ENCODE measurements at regions not wholly inside any gene's neighbourhood (a gene's known extent, or its start where the extent isn't known, plus 50 kb on each side); places are given as distances from the start of the nearest gene placed in this dataset.
"Not testable (repeated sequence)": the region's sequence is repeated elsewhere in the genome, so short reads cannot be mapped to it uniquely, and the experiment has no call there.

DNA sequence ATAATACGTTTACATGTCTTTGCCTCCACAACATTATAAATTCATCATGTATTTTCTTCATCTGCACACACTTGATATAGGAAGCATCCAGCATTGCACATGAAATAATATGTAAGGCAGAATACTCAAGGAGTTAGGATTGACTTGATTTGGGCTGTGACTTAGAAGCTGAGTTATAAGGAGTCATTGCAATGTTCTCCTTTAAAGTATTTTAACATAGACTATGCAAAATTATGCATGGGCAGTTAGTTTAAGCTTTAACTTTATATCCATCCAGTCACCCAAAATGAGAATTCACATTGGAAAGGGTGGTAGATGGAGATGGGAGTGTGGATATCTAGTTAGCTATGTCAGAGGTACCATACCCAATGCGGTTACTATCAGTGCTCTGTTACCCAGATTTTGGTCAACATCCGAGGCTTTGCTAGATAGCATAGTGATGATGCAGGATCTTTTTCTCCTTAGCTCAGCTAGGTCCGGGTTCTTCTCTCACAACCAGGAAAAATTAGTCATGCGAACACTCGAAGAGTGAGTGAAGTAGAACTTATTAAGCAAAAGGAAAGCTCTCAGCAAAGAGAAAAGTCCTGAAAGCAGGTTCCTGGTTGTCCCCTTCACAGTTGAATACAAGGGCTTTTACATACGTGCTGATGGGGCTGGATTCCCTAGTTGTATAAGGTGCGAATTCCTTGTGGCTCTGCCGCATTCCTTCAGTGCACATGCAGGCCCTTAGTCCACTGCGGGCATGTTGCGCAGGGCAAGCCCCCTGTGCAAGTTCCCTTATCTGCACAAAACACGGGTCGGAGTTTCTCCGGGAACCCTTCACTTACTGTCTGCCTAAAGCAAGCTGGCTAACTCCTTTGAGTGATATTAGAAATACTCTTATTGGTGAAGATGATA is 73.1 kb upstream of the FAM20A start:
- Histone ChIP-seq H3K4me1 (ENCODE audit: control insufficient read depth in 2 of 2, insufficient read depth in 2 of 2, low read length in 1 of 2) (no peaks in the 10 kb centered on the region), H3K27me3 (ENCODE audit: control insufficient read depth in 1 of 2, insufficient read depth in 2 of 2, low read length in 2 of 2) (no peaks in the 10 kb centered on the region), H3K36me3 (ENCODE audit: control insufficient read depth in 2 of 2, insufficient read depth in 2 of 2, low read length in 1 of 2) (no peaks in the 10 kb centered on the region), H3K27ac (ENCODE audit: low read depth in 2 of 2, low read length in 1 of 2) (no peak overlapping the region), H3K4me3 (ENCODE audit: low read depth in 1 of 2, low read length in 2 of 2) (no peak overlapping the region), H3K9me3 (ENCODE audit: control insufficient read depth in 2 of 2, insufficient read depth in 1 of 2, low read depth in 1 of 2, low read length in 1 of 2) (no peaks in the 10 kb centered on the region)
- 87 to 89% methylated on average over 14 of the region's 14 CpGs for WGBS, 2 donors

DNA sequence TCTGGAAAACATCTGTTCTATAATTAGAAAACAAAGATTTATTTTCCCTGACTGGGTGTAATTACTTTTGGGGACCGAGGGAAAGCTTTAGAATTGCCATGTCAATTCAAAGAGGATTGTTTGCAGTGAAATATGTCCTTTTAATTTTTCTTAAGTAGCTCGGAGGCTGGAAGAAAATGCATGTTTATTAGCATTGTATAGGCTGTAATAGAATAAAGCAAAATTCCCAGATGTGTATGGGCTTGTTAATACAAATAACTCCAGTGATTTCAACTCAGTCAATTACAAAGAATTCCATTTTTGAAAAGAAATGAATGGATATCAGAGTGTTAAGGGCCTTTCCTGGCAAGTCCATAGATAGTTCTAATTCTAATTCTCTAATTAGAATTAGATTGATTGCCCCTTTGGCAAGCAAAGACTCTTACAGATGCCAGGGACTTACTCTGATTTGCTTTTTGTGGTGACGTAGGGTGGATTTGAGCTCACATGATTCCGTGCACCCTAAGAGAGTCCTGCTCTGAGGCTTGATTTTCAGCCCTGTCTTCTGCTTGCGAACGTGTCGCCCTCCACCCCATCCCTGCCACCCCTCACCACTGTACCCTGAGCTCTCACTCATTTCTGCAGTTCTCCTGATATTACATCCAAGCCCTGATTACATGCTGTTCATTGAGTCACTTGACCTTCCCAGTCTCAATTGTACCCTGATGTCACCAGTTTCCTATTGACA is 70.0 kb upstream of the FAM20A start:
- Histone ChIP-seq H3K36me3 (ENCODE audit: control insufficient read depth in 2 of 2, insufficient read depth in 2 of 2, low read length in 1 of 2) (no peaks in the 10 kb centered on the region), H3K4me1 (ENCODE audit: control insufficient read depth in 2 of 2, insufficient read depth in 2 of 2, low read length in 1 of 2) (no peaks in the 10 kb centered on the region), H3K4me3 (ENCODE audit: low read depth in 1 of 2, low read length in 2 of 2) (no peak overlapping the region), H3K27ac (ENCODE audit: low read depth in 2 of 2, low read length in 1 of 2) (no peak overlapping the region), H3K9me3 (ENCODE audit: control insufficient read depth in 2 of 2, insufficient read depth in 1 of 2, low read depth in 1 of 2, low read length in 1 of 2) (no peaks in the 10 kb centered on the region), H3K27me3 (ENCODE audit: control insufficient read depth in 1 of 2, insufficient read depth in 2 of 2, low read length in 2 of 2) (no peaks in the 10 kb centered on the region)
- 52 to 65% methylated on average over 7 of the region's 7 CpGs for WGBS, 2 donors

DNA sequence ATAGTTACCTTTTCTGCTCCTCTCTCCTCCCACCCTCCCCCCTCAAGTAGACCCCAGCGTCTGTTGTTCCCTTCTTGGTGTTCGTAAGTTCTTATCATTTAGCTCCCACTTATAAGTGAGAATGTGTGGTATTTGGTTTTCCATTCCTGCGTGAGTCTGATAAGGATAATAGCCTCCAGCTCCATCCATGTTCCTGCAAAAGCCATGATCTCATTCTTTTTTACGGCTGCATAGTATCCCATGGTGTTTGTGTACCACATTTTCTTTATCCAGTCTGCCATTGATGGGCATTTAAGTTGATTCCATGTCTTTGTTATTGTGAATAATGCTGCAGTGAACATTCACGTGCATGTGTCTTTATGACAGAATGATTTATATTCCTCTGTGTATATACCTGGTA is 65.3 kb upstream of the FAM20A start:
- not testable (repeated sequence) for H3K4me3 ChIP-seq (ENCODE audit: low read depth in 1 of 2, low read length in 2 of 2); H3K9me3 ChIP-seq (ENCODE audit: control insufficient read depth in 2 of 2, insufficient read depth in 1 of 2, low read depth in 1 of 2, low read length in 1 of 2); H3K36me3 ChIP-seq (ENCODE audit: control insufficient read depth in 2 of 2, insufficient read depth in 2 of 2, low read length in 1 of 2); H3K4me1 ChIP-seq (ENCODE audit: control insufficient read depth in 2 of 2, insufficient read depth in 2 of 2, low read length in 1 of 2); H3K27ac ChIP-seq (ENCODE audit: low read depth in 2 of 2, low read length in 1 of 2); H3K27me3 ChIP-seq (ENCODE audit: control insufficient read depth in 1 of 2, insufficient read depth in 2 of 2, low read length in 2 of 2)
- WGBS, 2 donors, result 62 to 75% methylated on average over 5 of the region's 5 CpGs

DNA sequence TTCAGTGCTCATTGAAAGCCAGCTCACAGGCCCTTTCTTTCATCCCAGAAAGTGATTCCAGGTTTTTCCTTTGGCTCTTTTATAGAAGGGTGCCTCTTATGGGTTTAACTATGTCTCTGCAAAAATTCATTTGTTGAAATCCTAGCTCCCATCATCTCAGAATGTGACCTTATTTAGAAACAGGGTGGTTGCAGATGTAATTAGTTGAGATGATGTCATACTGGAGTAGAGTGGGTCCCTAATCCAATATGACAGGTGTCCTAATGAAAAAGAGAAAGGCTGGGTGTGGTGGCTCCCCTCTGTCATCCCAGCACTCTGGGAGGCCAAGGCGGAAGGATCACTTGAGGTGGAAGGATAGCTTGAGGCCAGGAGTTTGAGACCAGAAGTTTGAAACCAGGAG is 64.2 kb upstream of the FAM20A start:
- H3K27ac ChIP-seq (ENCODE audit: low read depth in 2 of 2, low read length in 1 of 2), result no peak overlapping the region
- 91 to 95% methylated on average over 1 of the region's 1 CpG for WGBS, 2 donors
- H3K36me3 ChIP-seq (ENCODE audit: control insufficient read depth in 2 of 2, insufficient read depth in 2 of 2, low read length in 1 of 2), result no peaks in the 10 kb centered on the region
- H3K4me1 ChIP-seq (ENCODE audit: control insufficient read depth in 2 of 2, insufficient read depth in 2 of 2, low read length in 1 of 2), result no peaks in the 10 kb centered on the region
- no peaks in the 10 kb centered on the region for H3K27me3 ChIP-seq (ENCODE audit: control insufficient read depth in 1 of 2, insufficient read depth in 2 of 2, low read length in 2 of 2)
- H3K4me3 ChIP-seq (ENCODE audit: low read depth in 1 of 2, low read length in 2 of 2), result no peak overlapping the region
- no peaks in the 10 kb centered on the region for H3K9me3 ChIP-seq (ENCODE audit: control insufficient read depth in 2 of 2, insufficient read depth in 1 of 2, low read depth in 1 of 2, low read length in 1 of 2)

DNA sequence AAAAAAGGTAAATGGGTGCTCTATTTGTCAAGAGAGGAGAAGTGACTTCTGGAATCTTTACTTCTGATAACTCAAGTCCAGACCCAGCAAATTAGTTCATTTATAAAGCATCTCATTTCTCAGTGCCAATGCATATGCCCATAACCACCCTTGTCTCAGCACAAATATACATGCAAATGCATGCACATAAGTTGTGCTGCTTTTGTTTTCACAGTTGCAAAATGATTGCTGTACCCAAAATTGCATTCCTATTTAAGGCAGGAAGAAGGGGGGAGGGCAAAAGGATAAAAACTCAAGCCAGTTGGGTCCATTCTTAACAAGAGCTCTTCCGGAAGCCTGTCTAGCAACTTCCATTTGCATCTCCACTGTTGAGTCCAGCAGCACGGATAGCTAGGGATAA is 61.3 kb upstream of the FAM20A start:
- WGBS, 2 donors, result 89 to 93% methylated on average over 2 of the region's 2 CpGs
- no peaks in the 10 kb centered on the region for H3K4me1 ChIP-seq (ENCODE audit: control insufficient read depth in 2 of 2, insufficient read depth in 2 of 2, low read length in 1 of 2)
- no peak overlapping the region for H3K4me3 ChIP-seq (ENCODE audit: low read depth in 1 of 2, low read length in 2 of 2)
- H3K36me3 ChIP-seq (ENCODE audit: control insufficient read depth in 2 of 2, insufficient read depth in 2 of 2, low read length in 1 of 2), result no peaks in the 10 kb centered on the region
- H3K9me3 ChIP-seq (ENCODE audit: control insufficient read depth in 2 of 2, insufficient read depth in 1 of 2, low read depth in 1 of 2, low read length in 1 of 2), result no peaks in the 10 kb centered on the region
- H3K27ac ChIP-seq (ENCODE audit: low read depth in 2 of 2, low read length in 1 of 2), result no peak overlapping the region
- H3K27me3 ChIP-seq (ENCODE audit: control insufficient read depth in 1 of 2, insufficient read depth in 2 of 2, low read length in 2 of 2), result no peaks in the 10 kb centered on the region

DNA sequence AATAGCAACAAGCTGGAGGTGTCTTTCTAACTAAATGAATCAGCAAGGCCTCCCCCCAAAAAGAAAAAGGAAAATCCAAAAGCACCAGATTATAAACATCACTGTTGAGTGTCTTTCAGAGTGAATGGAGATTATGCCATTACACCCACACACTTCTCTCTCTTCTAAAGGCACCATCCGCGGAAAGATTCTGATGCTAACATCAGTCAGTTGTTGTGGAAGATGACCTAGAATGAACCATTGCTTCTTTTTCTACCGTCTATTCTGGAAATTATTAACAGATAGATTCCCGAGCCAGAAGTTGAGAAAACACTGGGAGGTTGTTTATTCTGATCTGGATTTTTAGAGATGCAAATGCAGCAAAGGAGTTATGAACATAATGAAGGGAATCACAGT is 60.9 kb upstream of the FAM20A start:
- Histone ChIP-seq H3K4me3 (ENCODE audit: low read depth in 1 of 2, low read length in 2 of 2) (no peak overlapping the region), H3K27me3 (ENCODE audit: control insufficient read depth in 1 of 2, insufficient read depth in 2 of 2, low read length in 2 of 2) (no peaks in the 10 kb centered on the region), H3K9me3 (ENCODE audit: control insufficient read depth in 2 of 2, insufficient read depth in 1 of 2, low read depth in 1 of 2, low read length in 1 of 2) (no peaks in the 10 kb centered on the region), H3K4me1 (ENCODE audit: control insufficient read depth in 2 of 2, insufficient read depth in 2 of 2, low read length in 1 of 2) (no peaks in the 10 kb centered on the region), H3K27ac (ENCODE audit: low read depth in 2 of 2, low read length in 1 of 2) (no peak overlapping the region), H3K36me3 (ENCODE audit: control insufficient read depth in 2 of 2, insufficient read depth in 2 of 2, low read length in 1 of 2) (no peaks in the 10 kb centered on the region)
- WGBS, 2 donors, result 47 to 69% methylated on average over 4 of the region's 4 CpGs

DNA sequence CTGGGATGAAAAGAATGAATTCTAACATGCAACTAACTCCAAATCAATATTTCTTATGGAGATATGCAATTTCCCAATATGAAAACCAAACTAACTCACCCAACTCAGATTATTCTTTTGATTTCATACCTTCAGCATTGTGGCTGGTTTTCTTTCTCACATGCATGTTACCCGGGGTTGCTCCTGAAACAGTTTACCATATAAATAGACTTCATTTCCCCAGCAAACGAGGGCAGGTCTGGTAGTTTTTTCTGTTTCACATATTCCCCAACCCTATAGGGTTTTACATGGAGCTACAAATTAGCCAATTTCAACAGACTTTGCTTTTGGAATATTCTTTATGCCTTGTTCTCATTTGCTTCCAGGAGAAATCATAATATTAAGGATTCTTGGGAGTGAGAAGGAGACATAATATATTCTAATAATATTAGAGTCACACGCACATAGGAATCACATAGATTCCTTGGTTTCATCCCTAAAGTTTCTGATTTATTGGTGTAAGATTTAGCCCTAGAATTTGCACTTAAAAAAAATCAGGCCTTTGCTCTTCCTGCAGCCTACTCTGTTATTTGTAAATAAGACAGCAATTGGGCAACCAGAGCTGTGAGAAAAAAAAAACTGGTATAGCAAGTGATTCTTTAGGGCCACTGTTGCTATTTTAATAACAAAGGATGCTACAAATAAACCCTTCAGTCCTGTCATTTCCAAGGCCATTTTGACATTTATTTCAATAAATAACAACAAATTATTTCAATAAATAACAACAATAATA is 60.3 kb upstream of the FAM20A start:
- no peak overlapping the region for H3K27ac ChIP-seq (ENCODE audit: low read depth in 2 of 2, low read length in 1 of 2)
- H3K4me1 ChIP-seq (ENCODE audit: control insufficient read depth in 2 of 2, insufficient read depth in 2 of 2, low read length in 1 of 2), result no peaks in the 10 kb centered on the region
- WGBS, 2 donors, result 78 to 81% methylated on average over 3 of the region's 3 CpGs
- H3K36me3 ChIP-seq (ENCODE audit: control insufficient read depth in 2 of 2, insufficient read depth in 2 of 2, low read length in 1 of 2), result no peaks in the 10 kb centered on the region
- no peaks in the 10 kb centered on the region for H3K27me3 ChIP-seq (ENCODE audit: control insufficient read depth in 1 of 2, insufficient read depth in 2 of 2, low read length in 2 of 2)
- no peak overlapping the region for H3K4me3 ChIP-seq (ENCODE audit: low read depth in 1 of 2, low read length in 2 of 2)
- H3K9me3 ChIP-seq (ENCODE audit: control insufficient read depth in 2 of 2, insufficient read depth in 1 of 2, low read depth in 1 of 2, low read length in 1 of 2), result no peaks in the 10 kb centered on the region

DNA sequence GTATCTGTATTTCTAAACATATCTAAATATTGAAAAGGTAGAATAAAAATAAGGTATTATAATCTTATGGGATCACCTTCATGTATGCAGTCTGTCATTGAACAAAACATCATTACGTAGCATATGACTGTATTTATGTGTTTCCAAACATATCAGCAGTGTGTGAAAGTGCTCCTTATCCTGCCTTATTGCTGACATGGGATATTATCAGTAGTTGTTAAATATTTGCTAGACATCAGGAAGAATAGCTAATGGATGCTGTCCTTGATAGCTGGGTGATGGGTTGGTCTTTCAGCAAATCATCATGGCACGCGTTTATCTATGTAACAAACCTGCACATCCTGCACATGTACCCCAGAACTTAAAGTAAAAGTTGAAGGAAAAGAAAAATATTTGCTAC is 59.1 kb upstream of the FAM20A start:
- H3K27ac ChIP-seq (ENCODE audit: low read depth in 2 of 2, low read length in 1 of 2), result no peak overlapping the region
- no peaks in the 10 kb centered on the region for H3K9me3 ChIP-seq (ENCODE audit: control insufficient read depth in 2 of 2, insufficient read depth in 1 of 2, low read depth in 1 of 2, low read length in 1 of 2)
- H3K36me3 ChIP-seq (ENCODE audit: control insufficient read depth in 2 of 2, insufficient read depth in 2 of 2, low read length in 1 of 2), result no peaks in the 10 kb centered on the region
- H3K4me1 ChIP-seq (ENCODE audit: control insufficient read depth in 2 of 2, insufficient read depth in 2 of 2, low read length in 1 of 2), result no peaks in the 10 kb centered on the region
- 68 to 93% methylated on average over 3 of the region's 3 CpGs for WGBS, 2 donors
- H3K27me3 ChIP-seq (ENCODE audit: control insufficient read depth in 1 of 2, insufficient read depth in 2 of 2, low read length in 2 of 2), result no peaks in the 10 kb centered on the region
- H3K4me3 ChIP-seq (ENCODE audit: low read depth in 1 of 2, low read length in 2 of 2), result no peak overlapping the region

DNA sequence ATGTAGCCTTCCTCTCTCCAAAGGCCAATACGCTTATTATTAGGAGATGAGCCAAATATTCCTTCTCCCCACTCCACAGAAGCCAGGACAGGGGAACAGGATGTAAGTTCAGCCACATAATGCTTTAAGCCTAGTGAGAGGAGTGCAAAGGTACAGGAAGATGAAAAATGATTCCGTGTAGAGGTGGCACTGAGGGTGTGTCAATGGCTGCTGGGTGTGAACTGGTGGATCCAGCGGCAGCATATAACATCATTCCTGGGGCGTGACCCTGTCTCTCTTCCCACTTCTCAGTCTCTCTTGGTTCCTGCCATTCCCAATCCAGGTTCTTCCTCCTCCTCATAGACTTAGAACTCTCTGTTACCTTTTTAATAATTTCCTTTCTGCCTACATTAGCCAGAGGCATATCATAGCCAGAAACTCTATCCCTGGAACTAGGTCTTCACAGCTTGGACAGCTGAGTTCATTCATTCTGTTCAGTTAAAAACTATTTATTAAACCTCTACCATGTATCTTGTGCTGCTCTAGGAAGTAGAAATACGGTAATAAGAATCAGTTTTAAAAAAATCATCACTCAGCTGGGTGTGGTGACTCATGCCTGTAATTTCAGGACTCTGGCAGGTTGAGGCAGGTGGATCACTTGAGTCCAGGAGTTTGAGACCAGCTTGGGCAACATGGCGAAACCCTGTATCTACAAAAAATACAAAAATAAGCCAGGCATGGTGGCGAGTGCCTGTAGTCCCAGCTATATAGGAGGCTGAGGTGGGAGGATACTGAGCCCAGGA is 58.0 kb upstream of the FAM20A start:
- WGBS, 2 donors, result 62 to 63% methylated on average over 7 of the region's 7 CpGs

More for the DNA sequence above, 58.0 kb upstream of the FAM20A start:
- Histone ChIP-seq H3K4me1 (ENCODE audit: control insufficient read depth in 2 of 2, insufficient read depth in 2 of 2, low read length in 1 of 2) (no peaks in the 10 kb centered on the region), H3K27ac (ENCODE audit: low read depth in 2 of 2, low read length in 1 of 2) (no peak overlapping the region), H3K36me3 (ENCODE audit: control insufficient read depth in 2 of 2, insufficient read depth in 2 of 2, low read length in 1 of 2) (no peaks in the 10 kb centered on the region), H3K9me3 (ENCODE audit: control insufficient read depth in 2 of 2, insufficient read depth in 1 of 2, low read depth in 1 of 2, low read length in 1 of 2) (no peaks in the 10 kb centered on the region), H3K4me3 (ENCODE audit: low read depth in 1 of 2, low read length in 2 of 2) (no peak overlapping the region), H3K27me3 (ENCODE audit: control insufficient read depth in 1 of 2, insufficient read depth in 2 of 2, low read length in 2 of 2) (no peaks in the 10 kb centered on the region)
